Fibroblast of gingiva (primary cell): ENCODE measurements at regions not wholly inside any gene's neighbourhood (a gene's known extent, or its start where the extent isn't known, plus 50 kb on each side); places are given as distances from the start of the nearest gene placed in this dataset.
A peak's percentile ranks its signal among the peaks of the same experiment; 100 is the strongest.

ENCODE experiments used
- DNase-seq: peaks from one replicate; pipeline ENCODE4 v3.0.0-alpha.2; 2011; ENCODE audit warnings: low read depth

GRCh38 chr17:15177343-15177742 lies 87.8 kb downstream of the PMP22 start:
- no peak for DNase-seq

- no peak for DNase-seq
Measured at GRCh38 chr17:15175356-15175755, 89.8 kb downstream of the PMP22 start.

GRCh38 chr17:15171167-15172047 lies 93.7 kb downstream of the PMP22 start:
- DNase-seq = peak; percentile 87

DNA sequence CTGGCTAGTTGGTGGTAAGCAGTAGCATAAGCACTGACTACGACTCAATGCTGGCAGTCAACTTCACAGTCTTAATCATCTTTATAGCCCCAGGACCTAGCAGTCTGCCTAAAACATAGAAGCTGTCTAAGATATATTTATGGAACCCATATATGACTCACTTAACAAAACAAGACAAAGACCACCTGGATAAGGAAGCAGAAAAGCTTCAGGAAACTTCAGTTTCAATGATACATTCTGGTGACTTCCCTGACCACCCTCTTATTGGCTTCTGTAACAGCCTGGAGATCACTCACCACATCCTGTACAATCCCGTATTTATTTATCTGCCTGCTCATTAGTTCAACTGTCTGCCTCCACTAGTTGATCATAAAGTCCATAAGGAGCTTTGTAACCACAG lies 95.5 kb downstream of the PMP22 start:
- DNase-seq = no peak

DNA sequence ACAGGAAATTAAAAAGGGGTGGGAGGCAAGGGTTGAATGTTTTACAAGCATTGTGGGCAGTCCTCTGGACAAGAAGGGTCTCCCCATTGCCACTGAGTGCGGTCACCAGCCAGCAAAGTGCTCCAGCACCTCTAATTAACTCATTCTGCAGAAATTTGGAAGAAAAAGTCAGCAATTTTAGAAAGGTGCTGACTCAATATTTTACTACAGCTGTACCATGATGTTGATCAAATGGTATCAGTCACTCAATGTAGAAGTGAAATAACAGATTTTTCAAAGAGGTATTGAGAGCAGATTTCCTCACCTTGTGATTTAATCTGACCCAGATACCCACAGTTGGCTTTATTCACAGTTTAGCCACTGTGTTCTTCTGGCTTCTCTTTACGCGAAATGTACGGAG lies 96.7 kb downstream of the PMP22 start:
- DNase-seq = no peak

GRCh38 chr17:15161395-15161794 lies 103.7 kb downstream of the PMP22 start:
- no peak for DNase-seq

DNA sequence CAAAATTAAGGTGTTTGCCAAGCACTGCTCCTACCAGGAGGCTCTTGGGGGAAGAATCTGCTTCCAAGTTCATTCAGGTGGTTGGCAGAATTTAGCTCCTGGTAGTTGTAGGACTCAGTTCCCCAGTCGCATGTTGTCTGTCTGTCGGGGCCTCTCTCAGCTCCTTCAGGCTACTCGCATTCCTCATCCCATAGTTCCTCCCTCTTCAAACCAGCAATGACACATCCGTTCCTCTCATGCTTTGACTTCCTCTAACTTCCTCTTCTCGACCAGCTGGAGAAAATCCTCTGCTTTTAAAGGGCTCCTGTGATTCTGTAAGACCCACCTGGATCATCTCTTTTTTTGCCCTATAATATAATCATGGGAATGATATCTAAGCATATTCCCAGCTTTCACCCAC lies 108.1 kb downstream of the PMP22 start:
- DNase-seq = no peak

DNA sequence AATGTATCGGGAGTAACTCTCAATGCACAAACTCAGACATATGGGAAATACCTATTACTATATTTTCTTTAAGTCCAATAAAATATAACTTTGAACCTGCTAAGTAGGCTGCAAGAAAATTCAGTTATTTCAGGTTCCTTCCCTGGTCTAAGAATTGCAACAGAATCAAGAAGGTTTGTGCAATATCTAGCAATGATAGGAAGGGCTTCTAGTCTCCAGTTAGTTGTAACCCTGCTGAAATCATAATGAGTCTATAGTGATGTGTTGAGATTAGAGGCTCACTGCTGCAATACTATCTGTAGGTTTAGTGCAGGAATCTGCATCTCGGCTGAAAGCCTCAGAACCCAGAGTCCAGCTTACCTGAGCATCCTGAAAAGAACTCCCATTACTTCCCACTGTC lies 110.5 kb downstream of the PMP22 start:
- no peak for DNase-seq

DNA sequence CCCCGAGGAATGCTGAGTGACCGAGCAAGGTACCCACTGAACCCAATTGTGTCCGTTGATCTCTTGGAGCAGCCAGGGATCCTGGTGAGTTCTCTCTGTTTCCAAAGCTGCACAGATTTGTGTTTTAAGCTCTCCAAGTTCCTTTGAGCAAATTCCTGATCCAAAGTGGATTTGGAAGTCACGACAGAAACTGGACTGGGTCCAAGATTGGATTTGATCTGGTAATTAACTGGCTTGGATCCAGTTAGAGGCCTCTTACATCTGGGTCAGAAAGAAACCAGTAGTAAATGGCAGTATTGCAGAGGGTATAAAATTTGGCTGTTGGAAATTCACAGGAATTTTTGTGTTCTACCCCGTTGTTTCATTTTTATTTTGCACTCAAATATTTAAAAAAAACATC lies 119.5 kb downstream of the PMP22 start:
- no peak for DNase-seq

DNA sequence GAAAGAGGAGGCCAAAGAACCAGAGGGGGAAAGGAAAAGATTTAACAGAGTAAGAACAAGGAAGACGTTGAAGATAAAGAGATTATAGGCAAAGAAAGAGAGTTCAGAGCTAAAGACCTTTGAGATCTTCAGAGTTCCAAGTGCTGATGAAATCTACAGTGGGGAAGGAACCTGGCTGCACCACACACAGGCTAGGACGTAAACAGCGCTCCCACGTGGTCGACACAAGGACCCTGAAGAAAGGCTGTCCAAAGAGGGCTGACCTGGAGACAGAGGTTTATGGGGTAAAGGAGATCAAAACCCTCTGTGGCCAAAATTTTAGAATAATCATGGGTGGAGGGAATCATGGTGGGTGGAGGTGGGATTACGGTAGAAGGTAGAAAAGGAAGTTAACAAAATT lies 121.6 kb downstream of the PMP22 start:
- no peak for DNase-seq

DNA sequence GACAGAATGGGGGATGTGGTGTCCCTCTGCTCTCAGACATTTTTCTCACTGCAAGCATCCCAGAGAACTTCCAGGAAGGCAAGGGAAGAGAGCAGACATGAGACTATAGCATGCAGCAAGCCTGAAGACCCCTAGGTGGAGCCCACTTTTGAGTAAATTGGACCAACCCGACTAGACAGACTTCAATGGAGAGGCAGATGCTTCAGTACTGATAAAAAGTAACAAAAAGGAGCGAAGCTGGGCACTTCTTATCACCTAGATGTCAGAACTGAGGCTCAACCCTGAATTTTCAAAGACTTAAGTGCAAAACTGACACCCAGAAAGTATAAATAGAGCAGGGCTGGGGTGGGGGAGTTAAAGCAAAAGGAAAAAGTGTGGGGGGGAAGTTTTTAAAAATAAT lies 130.8 kb downstream of the PMP22 start:
- DNase-seq = no peak

DNA sequence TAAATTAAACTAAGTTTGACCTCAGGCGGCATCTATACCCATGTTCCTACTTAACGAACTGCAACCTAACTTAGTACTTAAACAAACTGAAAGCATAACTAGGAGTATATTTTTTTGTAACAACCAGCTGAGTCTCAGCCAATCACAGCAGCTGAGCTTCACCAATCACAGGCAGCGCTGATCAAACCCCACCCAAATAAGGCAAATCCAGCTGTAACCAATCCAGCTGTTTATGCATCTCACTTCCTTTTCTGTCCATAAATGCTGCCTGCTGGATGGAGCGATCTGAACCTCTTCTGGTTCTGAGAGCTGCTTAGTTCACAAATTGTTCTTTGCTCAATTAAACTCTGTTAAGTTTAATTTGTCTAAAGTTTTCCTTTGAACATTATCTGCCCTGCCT lies 131.3 kb downstream of the PMP22 start:
- no peak for DNase-seq

DNA sequence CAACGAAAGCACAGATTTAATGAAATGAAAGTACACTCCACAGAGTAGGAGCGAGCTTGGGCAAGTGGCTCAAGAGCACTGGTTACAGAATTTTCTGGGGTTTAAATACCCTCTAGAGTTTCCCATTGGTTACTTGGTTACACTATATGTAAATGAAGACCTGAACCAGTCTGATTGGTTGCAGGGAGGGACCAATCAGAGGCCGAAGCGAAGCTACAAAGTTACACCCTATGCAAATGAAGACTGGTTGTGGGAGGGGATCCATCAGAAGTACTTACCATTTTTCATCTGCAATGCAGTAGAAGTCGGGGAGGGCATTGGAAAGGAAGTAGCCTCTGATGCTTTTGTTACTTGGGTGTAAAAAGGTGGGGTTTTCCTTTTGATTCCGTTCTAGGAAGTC lies 132.0 kb downstream of the PMP22 start:
- DNase-seq = no peak

DNA sequence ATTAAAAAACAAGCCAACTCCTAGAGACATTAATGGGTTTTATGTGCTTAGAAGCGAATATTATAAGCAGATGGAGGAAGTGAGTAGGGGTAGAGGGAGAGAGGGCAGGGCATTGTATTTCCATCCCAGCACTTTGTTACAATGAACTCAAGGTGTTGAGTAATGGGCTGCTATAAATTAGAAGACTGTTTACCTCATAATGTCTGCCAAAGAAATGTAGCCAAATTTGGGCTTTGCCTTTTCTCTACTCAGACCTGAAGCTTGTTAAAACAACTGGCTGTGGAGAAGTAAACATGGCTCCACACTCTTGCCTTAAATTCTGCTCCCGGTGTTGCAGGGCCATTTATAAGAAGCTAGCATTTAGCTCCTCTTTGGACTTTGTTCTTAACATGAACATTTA lies 134.7 kb downstream of the PMP22 start:
- DNase-seq = no peak

DNA sequence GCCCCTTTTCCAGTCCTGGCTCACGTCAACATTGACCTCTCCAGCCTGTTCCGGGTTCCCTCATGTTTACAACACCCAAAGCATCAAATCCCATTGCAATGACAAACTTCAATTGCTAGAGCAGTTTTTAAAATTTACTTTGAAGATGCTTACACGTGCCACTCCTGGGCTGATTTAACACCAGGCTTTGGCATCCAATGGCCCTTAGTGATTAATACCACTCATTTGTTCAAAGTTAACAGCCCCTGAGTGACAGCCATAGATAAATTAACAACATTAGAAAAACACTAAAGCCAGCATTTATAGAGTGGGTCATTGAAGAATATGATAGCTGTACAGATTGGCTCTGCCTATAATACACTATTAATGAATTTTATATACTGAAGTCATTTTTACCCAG lies 135.1 kb downstream of the PMP22 start:
- no peak for DNase-seq

DNA sequence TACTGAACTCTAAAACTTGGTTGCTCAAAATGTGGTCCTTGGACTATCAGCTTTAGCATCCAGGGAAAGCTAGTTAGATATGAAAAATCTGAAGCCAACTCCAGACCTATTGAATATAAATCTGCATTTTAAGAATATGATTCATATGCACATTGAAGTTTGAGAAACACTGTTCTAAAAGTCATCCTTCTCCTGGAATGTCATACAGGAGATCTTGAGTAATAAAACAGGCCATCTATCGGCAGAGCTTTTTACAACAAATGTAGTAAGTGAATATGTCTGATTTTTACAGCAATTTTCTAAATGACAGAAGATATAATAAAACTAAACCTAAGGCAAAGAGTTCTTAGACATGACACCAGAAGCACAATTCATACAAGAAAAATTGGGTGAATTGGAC lies 140.4 kb downstream of the PMP22 start:
- DNase-seq = no peak

- DNase-seq = peak; percentile 38
Measured at GRCh38 chr17:15124264-15124595, 140.9 kb downstream of the PMP22 start.

- DNase-seq = peak; percentile 67
Measured at GRCh38 chr17:15123593-15124263, 141.4 kb downstream of the PMP22 start.

DNA sequence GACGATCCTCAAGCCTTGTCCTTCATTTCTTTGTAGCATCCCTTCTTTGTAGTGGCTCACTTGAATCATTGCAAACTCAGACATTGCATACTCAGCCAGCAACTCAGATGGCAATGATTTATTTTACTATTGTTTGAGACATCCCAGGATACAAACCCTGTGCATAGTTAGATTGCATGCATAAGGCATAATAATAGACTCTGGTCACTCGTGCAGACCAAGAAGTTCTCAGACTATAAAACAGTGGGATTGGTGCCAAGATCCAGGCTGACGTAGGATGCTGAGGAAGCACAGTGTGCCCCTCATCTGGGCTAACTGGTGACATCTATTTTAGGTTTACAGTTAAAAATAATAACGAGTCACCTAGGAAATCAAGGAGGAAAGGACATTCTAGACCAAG lies 142.3 kb downstream of the PMP22 start:
- no peak for DNase-seq

- peak; percentile 86 for DNase-seq
Measured at GRCh38 chr17:15121426-15121825, 143.7 kb downstream of the PMP22 start.

DNA sequence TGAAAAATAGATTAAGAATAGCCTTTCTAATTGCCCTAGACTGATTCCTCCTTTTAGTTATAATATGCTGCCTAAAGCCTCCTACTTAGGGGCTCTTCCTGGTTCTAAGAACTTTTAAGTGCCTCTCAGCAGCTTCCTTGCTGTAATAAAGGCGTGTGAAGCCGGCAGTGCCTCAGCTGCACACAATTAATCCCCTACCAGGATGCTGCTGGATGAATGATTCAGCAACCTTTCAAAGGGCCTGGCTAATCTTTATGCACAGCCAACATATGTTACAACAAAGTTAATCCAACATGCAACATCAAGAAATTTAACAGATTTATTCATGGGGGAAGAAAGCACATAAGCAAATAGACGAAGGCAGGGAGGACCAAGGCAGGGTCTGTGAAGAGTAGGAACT lies 145.2 kb downstream of the PMP22 start:
- DNase-seq = peak; percentile 14

GRCh38 chr17:15117239-15117638 lies 147.9 kb downstream of the PMP22 start:
- DNase-seq = no peak

GRCh38 chr17:15112846-15113617 lies 152.1 kb downstream of the PMP22 start:
- DNase-seq = no peak
